ENCODE measurements at regions not wholly inside any gene's neighbourhood (a gene's known extent, or its start where the extent isn't known, plus 50 kb on each side); places are given as distances from the start of the nearest gene placed in this dataset.
"Not testable (repeated sequence)": the region's sequence is repeated elsewhere in the genome, so short reads cannot be mapped to it uniquely, and the experiment has no call there.

DNA sequence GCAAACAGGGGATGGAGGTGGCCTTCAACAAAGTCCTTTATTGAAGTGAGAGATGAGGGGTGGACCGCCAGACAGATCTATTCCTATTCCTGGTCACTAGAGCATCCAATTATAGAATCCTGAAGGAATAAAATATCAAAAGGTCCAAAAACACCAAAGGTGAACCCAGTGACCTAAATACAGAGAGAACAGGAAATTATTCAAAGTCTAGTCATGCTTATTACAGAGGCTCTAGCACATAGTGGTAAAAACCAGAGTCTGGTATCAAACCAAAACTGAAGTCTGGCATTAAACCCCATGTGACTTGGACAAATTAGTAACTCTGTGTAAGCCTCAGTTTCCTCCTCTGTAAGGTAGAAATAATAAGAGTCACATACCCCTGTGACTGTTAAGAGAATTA, 100.5 kb upstream of the SNX2 start:
- DNase-seq = no peak

DNA sequence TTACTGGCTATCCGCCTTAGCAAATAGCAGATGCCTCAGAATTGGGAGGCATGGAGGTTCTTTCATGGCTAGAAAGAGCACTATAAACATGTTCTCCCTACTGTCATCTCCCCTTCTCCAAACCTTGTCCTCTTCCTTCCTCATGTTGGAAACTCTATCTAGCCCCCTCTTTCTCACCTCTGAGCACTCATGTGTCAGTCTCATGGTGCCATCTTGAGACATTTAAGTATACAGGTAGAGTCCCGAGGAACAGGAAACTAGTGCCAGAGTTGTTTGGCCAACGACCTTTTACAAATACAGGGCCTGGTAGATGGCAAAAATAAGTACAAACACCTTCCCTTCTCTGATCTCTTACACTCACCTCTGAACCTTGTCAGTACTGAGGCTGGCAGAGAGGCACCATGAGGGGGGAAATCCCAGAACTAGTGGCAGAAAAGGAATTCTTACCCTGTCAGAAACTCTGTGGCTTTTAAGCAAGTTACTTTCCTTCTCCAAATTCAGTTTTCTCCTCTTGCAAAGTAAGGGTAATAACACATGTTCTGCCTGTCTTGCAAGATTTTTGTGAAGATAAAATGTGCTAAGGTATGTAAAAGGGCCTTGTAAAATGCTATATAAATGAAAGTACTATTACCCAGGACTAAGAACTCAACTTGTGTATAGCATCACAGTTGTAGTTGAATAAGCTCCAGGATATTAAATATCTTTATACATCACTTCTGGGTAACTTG, 94.1 kb upstream of the SNX2 start:
- DNase-seq = no peak

DNA sequence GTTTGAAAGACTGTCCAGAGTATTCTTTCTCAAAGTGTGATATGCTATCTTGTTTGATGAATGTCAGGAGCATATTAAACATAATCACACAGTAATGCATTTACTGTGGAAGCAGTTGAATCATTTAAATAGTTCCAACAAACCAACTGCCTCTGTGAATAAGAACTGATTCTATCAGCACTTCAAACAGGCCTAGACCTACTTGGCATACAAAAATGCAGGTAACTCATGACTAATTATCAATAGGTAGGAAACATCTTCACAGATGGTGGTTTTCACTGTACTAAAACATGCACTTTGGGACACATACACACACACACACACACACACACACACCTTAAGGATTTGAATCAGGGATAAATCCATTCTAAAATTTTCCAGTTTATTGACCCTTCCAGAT, 91.2 kb upstream of the SNX2 start:
- no peak for DNase-seq

DNA sequence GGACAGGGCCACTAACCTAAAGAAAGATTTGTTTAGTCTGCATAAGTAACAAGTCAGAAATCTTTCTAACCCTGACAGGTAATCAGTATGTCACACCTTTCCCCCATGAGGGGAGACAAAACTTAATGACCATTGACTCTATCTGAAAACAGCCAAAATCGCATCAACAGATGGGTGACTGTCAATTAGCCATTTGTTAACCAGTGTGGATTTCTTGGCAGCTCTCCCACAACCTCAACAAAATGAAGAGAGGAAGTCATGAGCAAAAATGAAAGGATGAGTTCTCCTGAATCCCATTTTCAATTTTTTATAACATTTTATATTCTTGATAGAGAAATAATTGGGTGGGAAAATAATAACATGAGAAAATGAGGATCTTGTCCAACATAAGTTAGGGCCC, 84.6 kb upstream of the SNX2 start:
- no peak for DNase-seq

DNA sequence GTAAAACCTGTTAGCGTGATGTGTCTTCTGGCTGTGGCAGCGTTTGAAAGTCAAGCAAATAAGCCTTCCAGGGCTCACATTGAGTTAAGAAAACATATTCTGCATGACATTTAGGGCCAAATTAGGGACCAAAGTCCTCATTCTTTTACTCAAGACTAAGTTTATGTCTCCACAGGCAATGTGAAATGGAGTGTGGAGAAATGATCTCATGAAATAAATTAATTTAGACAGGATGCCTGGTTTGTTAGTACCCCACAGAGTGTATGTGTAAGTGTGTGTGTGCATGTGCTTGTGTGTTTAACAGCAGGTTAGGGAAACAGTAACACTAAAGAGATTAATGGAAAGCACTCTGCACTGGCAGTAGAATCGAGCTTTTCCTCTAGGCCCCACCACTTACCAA, 82.9 kb upstream of the SNX2 start:
- no peak for DNase-seq

DNA sequence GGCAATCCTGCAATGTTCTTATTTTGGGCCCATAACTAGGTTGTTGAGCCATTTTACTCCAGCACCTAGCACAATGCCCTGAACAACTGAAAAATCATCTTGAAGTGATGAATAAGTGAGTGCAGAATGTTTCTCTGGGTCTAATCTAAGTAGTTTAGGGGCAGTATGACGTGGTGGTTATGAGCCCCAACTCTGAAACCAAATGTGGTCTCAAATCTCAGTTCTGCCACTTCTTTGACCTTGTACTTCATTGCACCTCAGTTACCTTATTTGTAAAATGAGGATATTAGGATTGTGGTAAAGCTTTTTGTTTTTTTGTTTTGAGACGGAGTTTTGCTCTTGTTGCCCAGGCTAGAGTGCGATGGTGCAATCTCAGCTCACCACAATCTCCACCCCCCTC, 80.9 kb upstream of the SNX2 start:
- no peak for DNase-seq

DNA sequence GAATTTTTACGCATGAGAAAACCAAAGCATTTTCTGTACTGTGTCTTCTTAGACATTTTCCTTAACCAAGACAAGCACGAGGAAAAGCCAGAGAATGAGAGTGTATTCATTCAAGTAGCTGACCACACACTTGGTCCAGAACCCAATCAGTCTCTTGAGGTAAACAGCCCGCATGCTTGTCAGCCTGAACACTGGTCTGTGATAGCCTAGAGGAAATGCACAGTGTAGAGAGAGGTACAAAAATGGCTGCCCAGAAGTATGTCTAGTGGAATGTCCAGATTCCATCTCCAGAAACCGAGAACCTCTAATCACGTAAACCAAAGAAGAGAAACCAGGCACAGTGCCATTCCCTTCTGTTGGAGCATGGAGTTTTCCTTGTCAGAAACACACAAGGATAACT, 80.0 kb upstream of the SNX2 start:
- no peak for DNase-seq

DNA sequence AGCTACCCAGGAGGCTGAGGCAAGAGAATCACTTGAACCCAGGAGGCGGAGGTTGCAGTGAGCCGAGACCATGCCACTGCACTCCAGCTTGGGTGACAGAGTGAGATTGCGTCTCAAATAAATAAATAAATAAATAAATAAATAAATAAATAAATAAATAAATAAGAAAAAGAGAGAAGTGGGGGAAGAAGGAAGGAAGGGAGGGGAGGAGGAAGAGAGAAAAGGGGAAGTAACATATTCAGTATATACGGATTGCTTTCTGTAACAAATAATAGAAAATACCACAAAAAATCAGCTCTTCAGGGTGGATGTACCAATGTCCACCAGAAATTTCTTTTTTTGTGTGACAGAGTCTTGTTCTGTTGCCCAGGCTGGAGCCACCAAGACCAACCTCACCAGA, 78.1 kb upstream of the SNX2 start:
- not testable (repeated sequence) for DNase-seq

DNA sequence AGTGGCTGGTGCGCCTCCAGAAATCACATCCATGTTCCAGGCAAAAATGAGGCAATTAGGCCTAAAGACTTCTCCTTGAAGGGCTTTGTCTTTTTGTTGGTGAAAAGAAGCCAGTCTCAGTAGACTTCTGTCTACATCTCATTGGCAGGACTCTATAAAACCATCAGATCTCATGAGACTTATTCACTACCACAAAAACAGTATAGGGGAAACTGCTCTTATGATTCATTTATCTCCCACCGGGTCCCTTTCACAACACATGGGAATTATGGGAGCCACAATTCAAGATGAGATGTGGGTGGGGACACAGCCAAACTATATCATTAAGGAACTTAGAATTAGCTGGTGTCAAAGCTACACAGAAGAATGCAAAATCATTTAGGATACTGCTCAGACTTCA, 77.7 kb upstream of the SNX2 start:
- DNase-seq = no peak

DNA sequence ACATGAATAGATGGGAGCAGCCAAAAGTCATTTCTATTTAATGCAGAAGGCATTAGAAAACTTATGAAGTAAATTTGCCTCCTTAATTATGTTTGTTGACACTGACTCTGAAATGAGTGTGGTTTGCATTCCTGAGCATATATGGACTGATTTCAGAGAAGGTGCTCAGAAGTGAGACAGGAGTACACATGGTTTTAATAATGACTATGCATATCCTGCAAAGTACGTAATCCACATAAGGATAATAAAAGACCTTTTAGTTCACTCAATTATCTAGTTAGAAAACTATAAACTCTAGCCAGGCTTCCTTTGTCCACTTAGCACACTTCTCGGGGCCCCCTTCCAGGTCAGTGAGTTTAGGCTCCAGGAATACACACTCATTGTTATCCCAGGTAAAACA, 75.7 kb upstream of the SNX2 start:
- DNase-seq = no peak

DNA sequence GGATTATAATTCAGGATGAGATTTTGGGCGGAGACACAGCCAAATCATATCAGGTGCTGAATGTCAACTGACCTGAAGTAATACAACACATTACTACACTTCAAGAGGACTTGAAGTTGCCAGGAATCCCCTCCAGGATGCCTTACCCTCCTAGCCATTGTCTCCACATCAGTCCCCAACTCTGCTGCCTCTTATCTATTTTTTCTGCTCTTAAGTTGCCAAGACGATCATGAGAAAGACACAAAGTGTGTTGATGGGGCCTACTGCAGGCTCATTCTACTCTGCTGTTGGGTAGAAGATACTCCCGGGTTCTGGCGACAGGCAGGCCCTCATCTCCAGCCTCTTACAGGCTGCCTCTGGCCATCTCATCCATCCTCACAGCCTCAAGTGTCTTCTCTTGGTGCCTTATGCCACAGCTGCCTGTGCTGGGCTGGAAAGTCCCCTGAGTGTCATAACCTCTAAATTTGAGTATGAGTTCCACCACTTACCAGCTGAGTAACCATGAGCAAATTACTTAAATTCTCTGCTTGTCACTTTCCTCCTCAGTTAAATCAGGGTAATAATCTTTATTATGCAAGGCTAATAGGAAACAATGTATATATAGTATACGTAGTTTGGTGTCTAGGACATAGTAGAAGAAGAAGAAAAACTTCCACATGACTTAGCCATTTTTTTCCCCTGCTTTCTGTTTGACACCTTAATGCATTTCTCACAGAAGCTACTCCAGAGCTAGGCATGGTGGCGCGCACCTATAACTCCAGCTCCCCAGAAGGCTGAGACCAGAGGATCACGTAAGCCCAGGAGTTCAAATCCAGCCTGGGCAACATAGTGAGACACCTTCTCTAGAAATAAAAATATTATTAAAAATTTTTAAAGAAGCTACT, 73.0 kb upstream of the SNX2 start:
- DNase-seq = no peak

DNA sequence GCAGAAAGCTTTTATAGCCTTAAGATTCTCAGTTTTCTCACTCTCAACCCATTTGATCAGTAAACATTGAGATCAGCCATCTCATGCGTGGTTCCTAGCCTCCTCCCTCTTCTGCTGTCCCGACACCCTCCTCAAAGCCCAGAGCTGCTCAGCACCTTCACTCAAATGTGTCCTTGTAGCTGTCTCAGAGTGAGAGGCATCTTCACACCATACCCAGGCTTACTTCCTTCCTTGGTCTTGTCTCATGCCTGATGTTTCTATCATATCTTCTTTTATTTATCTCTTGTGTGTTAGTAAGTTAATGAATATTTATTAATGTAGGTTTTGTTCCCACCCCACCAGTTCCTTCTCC, 72.4 kb upstream of the SNX2 start:
- DNase-seq = no peak

DNA sequence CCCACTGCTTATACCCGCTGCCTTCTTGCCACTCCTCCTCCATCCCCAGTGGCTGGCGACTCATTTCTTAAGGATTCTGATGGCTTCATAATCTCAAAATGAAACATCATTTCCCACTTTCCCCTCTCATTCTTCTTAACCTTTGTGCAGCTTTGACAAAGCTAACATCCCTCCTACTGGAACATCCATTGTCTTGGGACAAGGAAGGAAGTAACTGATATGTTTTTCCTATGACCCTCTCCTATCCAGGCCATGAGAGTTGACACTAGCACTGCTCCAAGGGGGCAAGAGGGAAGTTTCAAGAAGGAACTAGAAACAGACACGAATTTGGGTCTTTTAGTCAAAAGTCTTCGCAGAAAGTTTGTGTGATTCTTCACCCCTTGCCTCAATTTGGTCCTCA, 71.7 kb upstream of the SNX2 start:
- DNase-seq = no peak

DNA sequence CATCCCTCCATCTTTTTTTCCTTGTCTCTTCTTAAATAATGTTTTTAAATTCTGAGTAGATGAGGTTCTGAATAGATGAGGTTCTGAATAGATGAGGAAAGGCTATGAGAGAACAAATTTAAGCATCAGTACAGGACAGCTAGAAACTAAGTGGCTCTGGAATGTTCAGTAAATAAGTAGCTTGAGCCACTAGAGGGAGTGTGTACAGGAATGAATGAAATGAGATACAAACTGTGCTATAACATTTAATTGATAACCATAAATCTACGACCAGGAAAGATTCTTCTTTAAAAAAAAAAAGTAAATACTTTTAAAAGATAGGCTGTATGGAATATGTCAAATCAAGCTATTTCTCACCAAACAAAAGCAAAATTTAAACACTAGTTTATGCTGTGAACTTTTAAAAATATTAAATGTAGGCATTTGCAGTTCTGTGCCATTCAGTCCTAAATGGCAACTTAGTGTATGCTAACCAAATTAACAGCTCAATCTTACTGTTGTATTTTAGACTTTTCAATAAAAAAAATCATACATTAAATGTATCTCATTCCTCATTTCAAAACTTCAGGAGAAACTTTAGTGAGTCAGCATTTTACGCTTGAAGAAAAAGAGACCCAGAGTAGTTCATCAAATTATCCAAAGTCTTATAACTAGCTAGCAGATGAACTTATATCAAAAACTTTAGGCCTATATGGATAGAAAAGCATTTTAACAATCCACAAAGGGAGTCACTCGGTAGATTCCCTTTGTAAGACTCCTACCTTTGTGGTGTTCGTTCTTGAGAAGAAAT, 70.4 kb upstream of the SNX2 start:
- DNase-seq = no peak

DNA sequence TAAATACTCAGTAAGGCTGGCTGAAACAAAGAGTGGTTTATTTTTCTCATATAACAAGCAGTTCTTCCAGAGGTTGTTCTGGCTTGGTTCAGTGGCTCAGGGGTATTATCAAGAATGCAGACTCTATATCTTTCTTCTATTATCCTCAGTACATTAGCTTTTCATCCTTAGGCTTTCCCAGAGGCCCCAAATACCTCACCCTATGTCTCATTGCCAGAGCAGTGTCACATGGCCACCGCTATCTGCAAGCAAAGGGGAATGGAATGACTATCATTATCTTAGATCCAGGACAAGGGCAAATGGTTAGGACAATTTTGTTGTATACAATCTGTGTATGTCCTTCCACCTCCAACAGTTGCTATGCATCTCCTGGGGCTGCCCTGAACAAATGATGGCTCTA, 69.0 kb upstream of the SNX2 start:
- DNase-seq = no peak

DNA sequence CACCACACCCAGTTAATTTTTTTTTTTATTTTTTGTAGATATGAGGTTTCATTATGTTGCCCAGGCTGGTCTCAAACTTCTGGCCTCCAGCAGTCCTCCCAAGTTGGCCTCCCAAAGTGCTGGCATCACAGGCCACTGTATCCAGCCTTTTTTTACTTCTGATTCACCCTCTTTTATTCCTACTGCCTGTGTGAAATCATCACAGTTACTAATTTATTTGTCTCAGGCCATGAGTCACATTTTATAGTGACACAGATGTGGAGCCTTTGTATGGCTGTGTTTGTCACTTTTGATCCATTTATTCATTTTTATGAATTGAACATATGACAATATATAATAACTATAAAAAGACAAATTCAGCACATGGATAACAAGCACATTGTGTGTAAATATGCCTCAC, 67.1 kb upstream of the SNX2 start:
- DNase-seq = no peak

DNA sequence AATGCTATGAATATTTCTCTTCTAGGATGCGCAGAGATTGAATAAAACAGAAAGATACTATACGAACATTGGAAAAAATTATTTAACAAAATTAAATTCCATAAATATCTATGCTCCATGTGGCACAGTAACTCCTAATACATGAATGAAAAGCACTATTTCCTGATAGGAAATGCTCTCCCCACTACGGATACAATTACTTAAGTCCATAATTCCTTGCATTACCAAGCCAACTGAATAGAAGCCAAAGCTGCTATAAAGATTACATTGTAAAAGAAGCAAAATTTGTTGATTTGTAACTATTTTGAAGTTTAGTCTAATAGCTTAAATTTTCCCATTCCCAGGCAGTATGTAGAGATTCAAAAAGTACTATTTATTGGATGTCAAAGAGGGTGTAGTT, 61.8 kb upstream of the SNX2 start:
- no peak for DNase-seq

DNA sequence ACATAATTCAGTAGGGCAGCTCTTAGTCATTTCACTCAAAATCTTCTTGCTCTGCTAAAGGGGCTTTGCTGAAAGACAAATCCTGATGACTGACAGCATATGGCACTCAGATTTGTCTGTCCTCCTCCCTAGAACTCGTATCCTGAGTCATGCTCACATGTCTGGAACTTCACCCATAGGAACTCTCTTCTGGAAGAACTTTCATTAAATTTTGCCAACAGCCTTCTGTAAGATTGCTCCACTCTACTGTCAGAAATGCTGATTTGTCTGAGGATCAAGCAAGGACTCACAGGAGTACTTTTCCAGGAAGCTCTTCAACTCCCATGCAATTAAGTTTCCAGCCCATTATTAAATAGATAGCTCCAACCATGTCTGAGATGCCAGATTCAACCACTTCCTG, 59.8 kb upstream of the SNX2 start:
- no peak for DNase-seq

DNA sequence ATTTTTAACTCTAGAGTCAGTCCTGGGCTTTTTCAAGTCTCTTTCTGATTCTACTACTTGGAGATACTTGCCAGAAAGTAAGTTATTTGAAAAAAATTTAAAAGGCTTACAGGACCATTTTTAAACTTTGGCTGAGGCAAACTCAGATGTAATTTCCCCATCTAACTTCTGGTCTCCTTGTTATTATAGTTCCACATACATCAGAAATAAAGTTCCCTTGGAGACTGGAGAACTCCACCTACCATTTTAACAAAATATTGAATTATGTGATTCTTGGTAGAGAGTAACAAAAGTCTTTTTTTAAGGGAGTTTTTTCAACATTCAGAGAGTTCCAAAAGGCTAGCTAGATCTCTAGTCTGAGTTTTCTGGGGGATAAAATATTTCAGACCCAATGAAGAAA, 56.3 kb upstream of the SNX2 start:
- DNase-seq = no peak

DNA sequence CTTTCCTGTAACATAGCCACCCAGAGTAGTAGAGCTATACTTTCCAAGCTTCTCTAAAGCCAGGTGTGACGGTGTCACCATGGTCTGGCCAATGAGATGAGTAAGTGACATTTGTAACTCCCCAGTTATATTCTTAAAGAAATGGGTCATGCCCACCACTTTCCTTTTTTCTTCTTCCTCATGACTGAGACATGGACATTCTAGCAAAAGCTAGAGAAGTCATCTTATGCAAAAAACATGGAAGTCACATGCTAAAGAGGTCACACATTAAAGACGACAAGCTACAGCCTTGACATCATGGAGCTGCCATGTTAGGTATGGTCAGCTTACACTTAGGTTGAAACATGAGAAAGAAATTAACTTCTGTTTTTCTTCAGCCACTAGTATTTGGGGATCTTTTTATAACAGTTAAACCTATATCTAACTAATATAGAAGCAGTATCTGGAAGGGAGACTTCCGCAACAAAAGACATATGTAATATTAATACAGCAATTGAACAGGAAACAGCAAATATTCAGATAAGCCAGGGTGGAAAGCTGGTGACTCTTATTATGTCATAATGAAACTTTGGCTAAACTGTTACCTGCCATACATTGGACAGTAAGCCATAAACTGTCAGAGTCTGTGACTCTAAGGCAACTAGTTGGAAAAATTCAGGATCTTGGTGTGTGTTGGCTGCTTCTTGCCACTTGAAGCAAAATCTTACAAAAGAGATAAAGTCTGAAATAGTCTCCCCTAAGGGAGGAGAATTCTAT, 54.7 kb upstream of the SNX2 start:
- no peak for DNase-seq

DNA sequence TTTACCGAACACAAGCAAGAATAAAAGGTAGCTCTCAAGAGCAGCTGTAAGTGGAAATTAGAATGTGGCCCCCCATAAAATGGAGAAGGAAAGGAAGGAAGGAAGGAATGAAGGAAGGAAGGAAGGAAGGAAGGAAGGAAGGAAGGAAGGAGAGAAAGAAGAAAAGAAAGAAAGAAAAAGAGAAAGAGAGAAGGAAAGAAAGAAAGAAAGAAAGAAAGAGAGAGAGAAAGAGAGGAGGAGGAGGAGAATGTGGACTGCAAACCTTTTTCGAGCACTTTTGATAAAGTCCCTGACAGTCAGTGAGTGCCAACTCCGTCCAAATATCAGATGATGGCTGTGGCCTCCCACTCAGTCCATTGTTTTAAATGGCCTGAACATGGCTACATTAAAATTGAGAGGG, 53.8 kb upstream of the SNX2 start:
- DNase-seq = no peak

DNA sequence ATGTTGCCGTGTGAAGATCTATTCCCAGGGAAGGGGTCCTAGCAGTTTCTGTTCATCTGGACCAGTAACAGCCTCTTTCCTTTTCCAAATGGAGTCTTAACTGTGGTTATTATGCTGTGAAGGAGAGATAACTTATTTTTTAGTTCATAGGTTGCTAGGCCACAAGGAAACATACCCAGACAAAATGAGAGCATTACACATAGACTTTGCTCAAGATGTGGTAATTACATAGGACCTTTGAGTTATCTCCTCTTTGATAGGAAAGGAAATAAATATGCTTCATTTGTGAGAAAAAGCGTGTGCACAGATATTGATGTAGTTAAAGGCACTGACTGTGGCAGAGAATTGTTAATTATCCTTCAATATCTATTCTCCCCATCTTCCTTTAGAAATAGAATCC, 52.5 kb upstream of the SNX2 start:
- no peak for DNase-seq
